22Rv1 (cell line): ENCODE measurements at regions not wholly inside any gene's neighbourhood (a gene's known extent, or its start where the extent isn't known, plus 50 kb on each side); places are given as distances from the start of the nearest gene placed in this dataset.

Experiments
- CTCF ChIP-seq: fragments of 450-650 bp; IDR thresholded peaks from 2 replicates; pipeline ENCODE4 v1.5.1; 2017; ENCODE audit warnings: mild to moderate bottlenecking
- ZFX ChIP-seq: fragments of 450-650 bp; IDR thresholded peaks from 2 replicates; pipeline ENCODE4 v1.6.1; 2017; ENCODE audit warnings: antibody characterized with exemption, borderline replicate concordance

DNA sequence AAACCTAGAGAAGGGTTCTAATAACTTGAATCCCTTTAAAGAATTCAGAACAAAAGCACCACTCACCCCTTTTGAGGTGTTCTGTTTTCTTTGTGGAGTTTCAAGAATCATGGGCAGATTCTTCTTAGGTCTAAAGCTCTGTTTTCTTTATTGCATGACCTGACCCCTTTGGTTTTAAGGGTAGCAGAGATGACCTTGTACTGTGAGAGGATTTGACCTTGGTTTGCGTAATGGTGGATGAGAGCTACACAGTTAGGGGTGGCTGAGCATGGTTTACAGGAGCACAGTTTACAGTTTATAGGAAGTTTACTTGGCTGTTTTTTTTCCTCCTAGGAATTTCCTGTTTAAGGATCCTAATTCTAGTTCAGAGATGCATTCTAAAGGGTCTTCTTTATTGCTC lies 1095.6 kb upstream of the NRXN1 start:
- TF ChIP-seq CTCF (no peak), ZFX (no peak)
